ENCODE measurements at regions not wholly inside any gene's neighbourhood (a gene's known extent, or its start where the extent isn't known, plus 50 kb on each side); places are given as distances from the start of the nearest gene placed in this dataset.

DNA sequence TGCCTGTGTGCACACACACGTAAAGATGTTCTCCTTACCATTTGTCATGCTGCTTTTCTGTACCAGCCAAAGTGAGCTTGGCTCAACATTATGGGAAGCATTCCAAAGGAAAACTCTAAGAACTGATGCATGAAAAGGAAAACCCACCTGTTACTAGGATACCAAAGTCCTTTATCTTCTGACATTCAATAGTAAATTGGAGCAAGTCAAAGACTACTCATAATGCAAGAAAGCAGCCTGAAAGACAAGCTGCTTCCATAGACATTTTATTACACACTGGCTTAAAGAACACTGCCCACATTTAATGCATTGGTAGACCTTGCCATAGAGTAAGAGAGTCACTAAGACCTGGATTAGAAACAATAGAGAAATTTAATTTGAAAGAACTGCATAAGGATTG is 159.0 kb downstream of the LRIG3 start:
- intact Hi-C loops (cut with DNase I), result no loop called here

GRCh38 chr12:58764100-58764953 is 156.0 kb downstream of the LRIG3 start:
- DNase-seq (ENCODE audit: low spot score), result no peak
- intact Hi-C loops (cut with DNase I), result no loop called here

More for the DNA sequence above, 159.0 kb downstream of the LRIG3 start:
- DNase-seq (ENCODE audit: low spot score), result no peak

DNA sequence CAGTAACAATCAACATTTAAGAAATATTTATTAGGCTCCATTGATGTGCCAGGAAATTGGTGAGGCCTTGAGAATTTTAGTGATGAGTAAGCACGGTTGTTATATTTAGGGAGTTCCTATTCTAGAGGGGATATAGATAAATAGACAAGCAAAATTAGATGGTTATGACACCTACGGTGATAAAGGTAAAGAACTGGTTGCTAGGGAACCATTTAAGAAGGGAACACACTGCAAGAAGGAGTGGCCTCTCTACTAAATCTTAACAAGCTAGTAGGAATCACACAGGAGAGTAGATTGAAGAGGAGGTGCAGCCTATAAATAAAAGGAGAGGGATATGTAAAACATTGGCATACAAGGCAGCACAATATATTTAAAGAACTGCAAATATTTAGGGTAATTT is 155.2 kb downstream of the LRIG3 start:
- intact Hi-C loops (cut with DNase I), result loop anchor here in 1 of 2 donors (1.0 to 5.0 kb wide), 2 partner anchors 24 to 1262 kb away; no protein-coding TSS in a partner anchor
- DNase-seq (ENCODE audit: low spot score), result no peak

GRCh38 chr12:58765653-58766512 is 154.4 kb downstream of the LRIG3 start:
- DNase-seq (ENCODE audit: low spot score), result no peak
- intact Hi-C loops (cut with DNase I), result loop anchor here in 1 of 2 donors (1.0 to 5.0 kb wide), 2 partner anchors 25 to 1261 kb away; no protein-coding TSS in a partner anchor

- intact Hi-C loops (cut with DNase I), result loop anchor here in 1 of 2 donors (5.0 kb wide), 1 partner anchor 1261 kb away; no protein-coding TSS in a partner anchor
- no peak for DNase-seq (ENCODE audit: low spot score)
Observed at GRCh38 chr12:58766513-58766870, 153.8 kb downstream of the LRIG3 start.

DNA sequence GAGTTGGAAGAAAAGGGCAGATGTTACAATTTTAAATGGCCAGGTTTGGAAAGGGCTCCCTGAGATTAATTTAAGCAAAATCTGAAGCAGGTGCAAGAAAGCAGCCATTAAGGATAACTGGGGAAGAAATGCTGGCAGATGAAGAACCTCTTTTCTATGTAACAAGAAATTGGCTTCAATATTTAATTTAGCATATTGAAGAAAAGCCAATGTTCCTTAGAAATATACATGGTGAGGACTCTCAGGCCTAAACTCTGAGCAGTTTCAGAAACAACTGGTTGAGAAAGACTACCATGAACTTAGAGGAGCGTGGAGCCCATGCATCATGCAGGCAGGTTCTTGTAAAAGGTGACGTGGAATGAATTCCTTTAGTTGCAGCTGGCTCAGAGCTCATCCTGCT is 152.8 kb downstream of the LRIG3 start:
- intact Hi-C loops (cut with DNase I), result loop anchor here in 1 of 2 donors (5.0 kb wide), 1 partner anchor 1260 kb away; no protein-coding TSS in a partner anchor
- DNase-seq (ENCODE audit: low spot score), result no peak

DNA sequence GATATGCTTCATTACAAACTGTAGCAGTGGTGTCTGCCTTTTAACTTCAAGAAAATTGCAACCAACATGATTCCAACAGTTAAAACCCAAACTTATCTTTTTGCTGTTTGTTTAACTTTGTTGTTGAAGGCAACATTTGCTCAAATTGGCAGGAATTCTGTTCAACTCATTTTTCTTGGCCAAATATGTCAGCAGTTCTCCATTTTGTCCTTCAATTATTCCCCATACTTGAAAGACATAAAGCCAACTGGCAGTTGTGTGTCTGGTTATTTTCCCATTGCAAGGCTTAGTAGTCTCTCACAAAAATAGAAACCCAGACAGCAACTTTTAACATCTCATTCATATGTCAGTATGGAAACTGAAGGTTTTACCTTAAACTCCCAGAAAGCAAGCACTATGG is 146.3 kb downstream of the LRIG3 start:
- intact Hi-C loops (cut with DNase I), result no loop called here
- no peak for DNase-seq (ENCODE audit: low spot score)

DNA sequence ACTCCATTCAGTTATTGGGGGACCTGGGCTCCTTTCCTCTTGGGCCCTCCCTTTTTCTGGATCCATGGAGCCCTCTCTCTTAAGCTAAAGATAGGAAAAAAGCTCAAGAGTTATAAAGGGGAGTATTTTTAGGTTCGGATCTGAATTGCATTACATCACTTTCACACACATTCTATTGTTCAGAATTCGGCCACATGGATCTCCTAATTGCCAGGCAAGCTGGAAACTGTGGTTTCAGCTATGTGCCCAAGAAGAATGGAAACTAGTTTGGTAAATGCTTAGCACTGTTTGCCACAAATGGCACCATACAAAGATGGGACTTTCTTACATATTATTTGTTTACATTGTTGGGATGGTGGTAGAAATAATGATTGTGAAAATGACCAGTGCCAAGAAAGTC is 145.6 kb downstream of the LRIG3 start:
- intact Hi-C loops (cut with DNase I), result no loop called here
- DNase-seq (ENCODE audit: low spot score), result no peak

- no peak for DNase-seq (ENCODE audit: low spot score)
- intact Hi-C loops (cut with DNase I), result no loop called here
Observed at GRCh38 chr12:58775396-58775795, 144.9 kb downstream of the LRIG3 start.

DNA sequence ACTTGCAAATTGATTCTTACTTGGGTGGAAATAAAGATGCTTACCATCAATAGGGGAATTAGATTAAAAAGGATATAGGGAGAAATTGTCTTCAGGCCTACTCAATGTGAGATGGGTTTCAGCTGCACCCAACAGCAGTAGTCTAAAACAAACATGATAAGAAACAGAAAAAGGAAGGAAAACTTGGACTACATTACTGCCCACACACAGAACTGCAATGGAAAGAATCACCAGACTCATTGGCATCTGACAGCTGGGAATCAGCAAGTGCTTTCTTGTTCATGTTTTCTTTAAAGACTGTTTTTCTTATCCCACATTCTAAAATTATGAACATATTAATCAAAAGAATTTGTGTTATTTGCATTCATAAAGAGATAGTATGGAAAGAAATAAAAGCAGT is 144.2 kb downstream of the LRIG3 start:
- intact Hi-C loops (cut with DNase I), result no loop called here

DNA sequence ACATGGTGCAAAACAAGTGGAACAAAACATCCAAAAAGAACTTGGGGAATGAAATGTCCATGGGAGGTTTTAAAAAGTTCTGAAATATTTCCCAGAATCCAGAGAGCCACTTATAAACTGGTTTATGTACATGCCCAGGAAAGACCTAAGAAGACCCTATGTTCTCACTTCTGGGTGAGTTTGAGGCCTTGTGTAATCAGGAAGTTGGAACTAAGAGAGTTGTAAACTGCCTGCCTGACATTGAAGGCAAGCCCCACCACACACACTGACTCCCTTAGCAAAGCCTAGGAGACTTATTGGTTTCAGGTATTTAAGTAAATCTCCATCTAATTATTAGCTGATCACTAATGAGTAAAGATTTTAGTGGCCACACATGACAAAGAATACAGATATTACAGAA is 142.5 kb downstream of the LRIG3 start:
- no peak for DNase-seq (ENCODE audit: low spot score)
- intact Hi-C loops (cut with DNase I), result no loop called here

More for the DNA sequence above, 144.2 kb downstream of the LRIG3 start:
- DNase-seq (ENCODE audit: low spot score), result no peak

- no peak for DNase-seq (ENCODE audit: low spot score)
- intact Hi-C loops (cut with DNase I), result no loop called here
Observed at GRCh38 chr12:58781609-58782008, 138.7 kb downstream of the LRIG3 start.

- intact Hi-C loops (cut with DNase I), result no loop called here
Observed at GRCh38 chr12:58787021-58787760, 133.1 kb downstream of the LRIG3 start.

GRCh38 chr12:58794859-58795258 is 125.4 kb downstream of the LRIG3 start:
- no peak for DNase-seq (ENCODE audit: low spot score)
- intact Hi-C loops (cut with DNase I), result no loop called here

More at GRCh38 chr12:58787021-58787760, 133.1 kb downstream of the LRIG3 start:
- no peak for DNase-seq (ENCODE audit: low spot score)

GRCh38 chr12:58795825-58796224 is 124.5 kb downstream of the LRIG3 start:
- intact Hi-C loops (cut with DNase I), result no loop called here
- no peak for DNase-seq (ENCODE audit: low spot score)

- no peak for DNase-seq (ENCODE audit: low spot score)
- intact Hi-C loops (cut with DNase I), result no loop called here
Observed at GRCh38 chr12:58801986-58802385, 118.3 kb downstream of the LRIG3 start.

DNA sequence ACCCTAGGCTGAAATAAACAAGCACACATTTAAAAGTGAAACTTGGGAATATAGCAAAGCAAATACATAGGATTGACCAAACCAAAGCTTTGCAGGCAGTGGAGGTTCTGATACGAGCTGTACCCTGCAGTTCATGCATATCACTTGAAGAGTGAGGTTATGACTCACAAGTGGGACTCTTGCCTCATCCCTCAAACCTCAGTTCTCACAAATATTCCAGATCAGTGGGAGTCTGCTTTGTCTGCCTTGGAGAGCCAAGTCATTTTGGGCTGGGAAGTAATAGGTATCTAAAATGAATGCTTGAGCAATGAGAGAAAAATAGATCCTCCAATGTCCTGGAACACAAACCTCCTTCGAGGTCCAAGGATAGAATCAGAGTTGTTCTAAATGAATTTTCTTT is 116.4 kb downstream of the LRIG3 start:
- intact Hi-C loops (cut with DNase I), result no loop called here
- DNase-seq (ENCODE audit: low spot score), result no peak

DNA sequence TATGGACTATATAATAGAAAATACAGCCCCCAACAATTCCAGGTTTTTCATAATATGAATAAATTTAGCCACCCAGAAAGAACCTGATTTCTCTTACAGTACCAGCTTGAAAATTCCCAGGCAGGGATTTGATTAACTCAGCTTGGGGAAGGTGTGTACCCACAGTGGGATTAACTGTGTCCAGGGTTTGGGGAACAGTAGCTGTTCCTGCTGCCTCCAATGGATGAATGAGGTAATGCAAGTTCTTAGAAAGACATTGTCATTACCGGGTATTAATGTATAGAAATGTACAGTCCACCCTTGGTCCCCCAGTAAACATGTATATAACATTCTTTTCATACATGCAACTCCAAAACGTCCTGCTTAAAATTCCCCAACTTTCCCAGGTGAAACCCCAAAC is 115.6 kb downstream of the LRIG3 start:
- intact Hi-C loops (cut with DNase I), result no loop called here
- DNase-seq (ENCODE audit: low spot score), result no peak

- intact Hi-C loops (cut with DNase I), result no loop called here
- DNase-seq (ENCODE audit: low spot score), result no peak
Observed at GRCh38 chr12:58809064-58809607, 111.2 kb downstream of the LRIG3 start.
